Lung microvascular endothelial cell (primary cell): ENCODE measurements at regions not wholly inside any gene's neighbourhood (a gene's known extent, or its start where the extent isn't known, plus 50 kb on each side); places are given as distances from the start of the nearest gene placed in this dataset.

Source experiments
- DNase-seq, 2 donors: peaks; one replicate each; pipeline versions ENCODE4 v3.0.0 to v3.0.0-alpha.2; 2010; ENCODE audit warnings: low read depth in 2 of 2

DNA sequence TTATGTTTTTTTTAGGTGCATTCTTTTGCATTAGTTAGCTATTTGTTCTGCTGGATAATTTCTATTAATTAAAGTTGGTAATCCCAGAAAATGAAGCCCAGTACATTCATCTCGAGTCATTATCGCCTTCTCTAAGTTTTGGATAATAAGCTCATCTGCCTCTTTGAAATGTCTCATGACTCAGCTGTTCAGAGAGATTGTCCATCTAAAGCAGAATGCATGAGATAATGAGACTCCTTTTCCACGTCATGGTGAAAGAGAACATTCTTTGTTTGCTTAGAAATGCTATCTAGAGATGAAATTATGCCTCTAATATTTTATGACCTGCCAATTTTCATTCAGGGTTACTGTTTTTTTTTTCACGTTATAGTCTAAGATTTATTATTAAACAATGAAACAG lies 374.7 kb upstream of the GOLIM4 start:
- no peak for DNase-seq

DNA sequence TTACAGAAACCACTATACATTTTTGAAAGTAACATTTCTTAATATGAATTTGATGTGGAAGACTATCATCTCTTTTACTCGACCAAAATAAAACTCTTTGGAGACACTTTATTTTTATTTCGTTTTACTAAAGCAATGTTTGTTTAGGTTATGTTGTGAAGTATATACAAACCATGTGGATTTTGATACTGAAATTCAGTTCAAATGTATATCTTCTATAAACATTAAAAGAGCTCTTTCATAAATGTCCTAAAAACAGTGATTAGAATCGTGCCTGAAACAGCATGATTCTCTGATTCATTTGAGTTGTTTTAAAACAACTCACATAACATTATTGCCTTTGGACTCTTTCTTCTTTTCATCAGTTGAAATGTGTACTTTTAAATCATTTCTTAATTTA lies 373.7 kb upstream of the GOLIM4 start:
- no peak for DNase-seq

DNA sequence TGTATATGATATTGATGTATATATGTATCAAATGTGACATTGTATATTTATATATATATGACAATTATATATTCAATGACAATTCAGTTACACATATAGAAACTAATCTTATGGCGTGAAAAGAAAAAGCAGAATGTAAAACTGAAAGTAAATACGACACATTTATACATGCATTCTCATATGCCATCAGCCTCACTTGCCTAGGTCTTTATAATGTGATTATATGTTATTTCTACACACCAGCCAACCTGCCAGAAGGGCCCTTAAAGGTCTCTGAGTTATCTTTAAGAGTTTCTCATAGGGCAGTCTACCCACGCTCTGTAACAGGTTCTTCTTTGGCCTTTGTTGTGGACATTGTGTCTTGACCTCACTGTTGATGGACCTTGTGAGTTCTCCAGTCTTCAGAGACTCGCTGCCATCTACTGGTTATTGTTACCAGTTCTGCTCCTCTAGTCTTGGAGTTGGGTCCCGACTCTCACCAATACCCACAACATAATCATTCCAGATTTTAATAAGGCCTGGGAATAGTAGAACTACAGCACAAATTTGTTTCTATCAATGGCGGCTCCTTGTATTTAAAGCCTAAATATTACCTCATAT lies 371.5 kb upstream of the GOLIM4 start:
- DNase-seq, result peak in 1 of 2 donors; percentile 6

DNA sequence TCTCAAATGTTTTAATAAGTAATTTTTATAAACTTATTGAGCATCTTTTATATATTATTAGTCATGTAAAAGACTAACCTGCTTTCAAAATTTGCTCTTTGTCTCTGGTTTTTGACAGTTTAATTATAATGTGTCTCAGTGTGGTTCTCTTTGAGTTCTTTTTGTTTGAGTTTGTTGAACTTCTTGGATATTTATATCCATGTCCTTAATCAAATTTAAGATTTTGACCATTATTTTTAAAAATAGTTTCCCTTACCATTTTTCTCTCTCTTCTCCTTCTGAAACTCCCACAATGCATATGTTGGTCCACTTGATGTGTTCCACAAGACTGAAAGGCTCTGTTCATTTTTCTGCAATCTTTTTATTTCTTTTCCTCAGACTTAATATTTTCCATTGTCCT lies 366.1 kb upstream of the GOLIM4 start:
- DNase-seq, result no peak

DNA sequence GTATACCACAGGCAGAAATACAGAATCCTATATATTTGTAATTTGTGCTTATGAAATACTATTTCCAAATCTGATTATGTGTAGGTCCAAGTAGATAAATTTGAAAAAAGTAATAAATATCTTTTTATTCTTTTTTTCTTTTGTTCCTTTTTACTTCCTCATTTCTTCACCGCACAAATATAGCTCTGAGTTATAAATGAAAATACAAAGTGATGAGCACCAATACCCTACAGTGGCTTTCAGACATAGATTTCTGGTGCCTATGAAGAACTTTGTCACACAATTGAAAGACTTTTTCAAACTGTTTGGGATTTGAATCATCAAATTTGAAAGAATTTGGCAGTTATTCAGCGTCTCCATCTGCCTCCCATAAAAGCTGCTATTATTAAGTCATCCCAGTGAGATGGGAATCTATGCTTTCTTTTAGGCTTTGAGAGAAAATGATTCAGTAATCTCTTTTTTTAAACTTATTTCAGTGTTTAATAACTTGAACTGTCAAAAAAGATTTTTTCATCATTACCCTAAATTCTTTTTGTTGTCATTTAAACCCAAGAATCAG lies 363.6 kb upstream of the GOLIM4 start:
- no peak for DNase-seq

DNA sequence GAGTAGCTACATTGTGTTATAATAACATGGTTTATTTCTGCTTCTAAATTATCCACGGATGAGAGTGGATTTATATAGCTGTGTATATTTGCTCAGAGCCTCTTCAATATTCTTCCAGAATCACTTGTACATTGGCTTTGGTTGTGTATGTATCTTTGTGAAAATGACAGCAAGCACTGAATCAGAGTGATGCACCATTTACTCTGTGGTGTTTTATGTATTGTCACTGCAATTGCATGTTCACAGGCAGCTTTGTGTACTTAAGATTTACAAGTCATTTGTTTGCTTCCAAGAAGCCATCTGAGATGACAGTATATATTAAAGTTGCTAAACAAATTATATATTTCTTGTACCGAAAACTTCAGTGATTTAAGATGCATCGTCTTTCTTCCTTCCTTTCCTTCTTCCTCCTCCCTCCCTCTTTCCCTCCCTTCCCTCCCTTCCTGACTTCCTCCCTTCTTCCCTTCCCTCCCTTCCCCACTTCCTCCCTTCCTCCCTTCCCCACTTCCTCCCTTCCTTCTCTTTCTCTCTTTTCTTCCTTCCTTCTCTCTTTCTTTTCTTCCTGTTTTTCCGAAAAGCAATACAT lies 362.3 kb upstream of the GOLIM4 start:
- no peak for DNase-seq

DNA sequence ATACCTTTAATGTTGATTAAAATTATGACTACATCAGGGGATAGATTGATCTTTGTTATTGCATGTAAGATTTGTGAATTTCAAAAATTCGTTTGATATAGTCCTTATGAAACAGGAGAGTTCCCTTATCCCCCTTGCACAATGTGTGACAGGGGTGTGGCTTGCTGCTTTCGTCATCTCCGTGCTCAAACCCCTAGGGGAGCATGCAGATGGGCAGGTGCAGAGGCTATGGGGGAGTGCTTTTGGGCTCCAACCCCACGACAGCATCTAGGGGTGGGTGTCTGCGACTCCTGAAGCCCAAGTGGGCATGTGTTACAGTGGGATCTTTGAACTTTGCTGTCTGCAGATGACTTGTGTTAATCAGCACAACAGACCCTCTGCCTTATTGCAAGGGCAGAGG lies 360.1 kb upstream of the GOLIM4 start:
- DNase-seq, result no peak

DNA sequence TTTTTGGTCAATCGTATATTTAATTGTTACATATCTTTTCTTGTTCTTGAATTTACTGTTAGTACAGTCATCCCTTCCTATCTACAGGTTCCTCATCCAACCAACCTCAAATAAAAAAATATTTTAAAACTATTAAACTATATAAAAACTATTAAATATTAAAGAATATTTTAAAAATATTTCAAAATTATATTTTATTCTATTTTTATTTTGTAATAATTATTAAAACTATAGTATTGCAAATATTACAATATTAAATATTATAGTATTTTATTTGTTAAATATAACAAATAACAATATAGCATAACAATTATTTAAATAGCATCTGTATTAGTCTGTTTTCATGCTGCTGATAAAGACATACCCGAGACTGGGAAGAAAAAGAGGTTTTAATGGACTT lies 357.9 kb upstream of the GOLIM4 start:
- DNase-seq, result no peak

DNA sequence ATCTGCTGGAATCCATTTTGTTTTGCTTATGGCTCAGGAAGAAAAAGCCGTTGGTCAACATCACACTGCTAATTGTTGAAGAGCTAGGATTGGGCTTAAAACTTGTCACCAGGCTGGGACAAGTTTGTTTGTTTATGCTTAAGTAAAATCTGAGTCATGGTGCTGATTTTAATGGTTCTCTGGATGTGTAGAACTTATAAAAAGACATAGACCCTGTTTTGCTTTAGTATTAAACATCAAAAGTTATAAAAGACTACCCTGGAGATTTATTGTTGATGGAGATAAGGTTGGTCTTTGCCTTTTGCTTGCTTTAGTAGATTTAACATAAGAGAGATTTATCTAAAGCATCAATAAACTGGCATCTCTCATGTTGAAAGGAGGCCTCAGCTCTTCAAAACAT lies 348.2 kb upstream of the GOLIM4 start:
- no peak for DNase-seq

DNA sequence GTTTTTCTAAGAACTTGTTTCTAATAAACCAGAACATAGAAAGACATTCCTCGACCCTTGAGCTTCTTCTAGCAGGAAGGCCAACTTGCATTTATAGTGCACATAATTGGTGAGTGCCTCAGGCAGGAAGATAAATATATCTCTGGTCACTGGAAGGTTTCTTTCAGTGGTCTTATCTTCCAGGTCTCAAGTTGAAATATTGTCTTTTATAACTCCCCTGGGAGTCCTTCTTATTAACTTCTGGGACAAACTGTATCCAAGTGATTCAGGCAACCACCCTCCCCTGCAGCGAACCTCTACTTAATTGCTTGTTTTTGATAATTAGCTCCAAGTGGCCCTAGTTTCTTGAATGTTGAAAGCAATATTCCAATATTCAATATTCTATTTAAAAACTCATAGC lies 346.8 kb upstream of the GOLIM4 start:
- DNase-seq, result no peak

DNA sequence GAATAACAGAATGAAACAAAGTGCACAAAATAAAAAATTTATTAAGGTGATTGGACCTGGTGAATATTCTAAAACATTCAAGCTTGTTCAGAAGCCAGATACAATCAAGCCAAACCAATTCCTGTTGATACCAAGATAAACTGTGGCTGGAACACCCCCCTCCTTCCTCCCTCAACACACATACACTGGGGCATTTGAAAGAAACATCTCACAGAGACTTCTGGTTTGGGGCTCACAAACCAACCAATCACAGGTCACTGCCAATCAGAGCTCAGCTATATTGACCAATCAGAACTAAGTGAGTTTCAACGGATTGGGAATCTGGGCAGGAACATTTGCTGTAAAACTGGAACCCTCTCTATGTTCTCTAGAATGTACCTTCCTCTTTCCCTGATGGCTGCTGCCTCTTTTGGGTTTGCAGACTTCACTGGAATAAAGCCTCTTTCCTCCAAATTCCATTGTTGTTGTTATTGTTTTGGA lies 340.6 kb upstream of the GOLIM4 start:
- no peak for DNase-seq

DNA sequence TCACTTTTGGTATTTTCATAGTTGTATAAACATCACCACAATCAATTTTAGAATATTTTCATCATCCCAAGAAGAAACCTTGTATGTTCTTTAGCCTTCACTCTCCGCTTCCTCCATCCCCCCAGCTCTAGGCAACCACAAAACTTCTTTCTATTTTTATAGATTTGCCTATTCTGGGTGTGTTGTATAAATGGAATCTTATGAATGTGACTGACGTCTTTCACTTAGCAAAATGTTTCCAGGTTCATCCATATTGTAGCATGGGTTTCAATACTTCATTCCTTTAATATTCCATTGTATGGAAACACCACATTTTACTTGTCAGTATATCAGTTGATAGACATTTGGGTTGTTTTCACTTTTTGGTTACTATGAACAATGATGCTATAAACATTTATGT lies 335.8 kb upstream of the GOLIM4 start:
- DNase-seq, result no peak

DNA sequence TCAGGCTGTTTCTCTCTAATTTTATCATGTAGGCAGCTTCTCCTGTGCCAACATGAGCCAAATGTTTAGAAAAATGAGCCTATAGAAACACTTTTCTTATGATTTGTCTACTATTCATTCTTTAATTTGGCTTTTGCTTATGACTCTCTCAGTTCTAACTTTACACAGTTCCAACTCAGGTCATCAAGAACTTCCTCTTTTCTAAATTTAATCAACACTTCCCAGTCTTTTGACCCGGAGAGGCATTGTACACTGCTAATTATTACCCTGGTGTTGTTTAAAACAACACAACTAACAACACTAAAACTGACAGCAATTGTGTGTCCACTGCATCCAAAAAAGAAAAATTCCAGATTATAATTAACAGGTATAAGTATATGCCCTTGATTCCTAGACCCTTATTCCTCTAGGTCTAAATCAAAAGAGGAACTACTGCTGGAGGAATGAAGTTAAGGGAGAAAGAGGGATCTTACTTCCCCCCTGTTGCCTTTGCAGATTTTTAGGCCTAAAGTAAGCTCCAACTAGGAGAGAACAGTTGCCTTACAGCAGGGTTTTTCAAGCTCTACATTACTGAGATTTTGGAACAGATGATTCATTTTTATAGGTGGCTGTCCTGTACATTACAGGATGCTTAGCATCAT lies 332.2 kb upstream of the GOLIM4 start:
- no peak for DNase-seq

DNA sequence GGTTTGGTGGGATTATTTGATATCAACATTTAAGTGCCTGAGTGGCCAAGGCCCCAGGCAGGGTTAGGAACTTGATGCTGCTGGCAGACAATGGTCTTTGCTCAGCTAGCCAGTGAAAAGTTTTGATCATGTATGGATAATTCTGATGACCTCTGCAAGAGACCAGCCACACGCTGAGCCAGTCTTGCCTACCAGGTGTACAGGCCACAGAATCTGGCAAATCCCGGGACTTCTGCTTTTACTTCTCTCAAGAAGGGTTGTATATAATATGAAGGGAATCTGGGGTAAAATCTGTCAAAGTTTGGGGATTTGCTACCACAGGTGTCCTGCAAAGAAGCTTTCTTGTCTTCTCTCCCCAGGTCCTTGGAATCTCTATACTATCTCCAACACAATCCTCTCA lies 331.4 kb upstream of the GOLIM4 start:
- DNase-seq, result no peak

DNA sequence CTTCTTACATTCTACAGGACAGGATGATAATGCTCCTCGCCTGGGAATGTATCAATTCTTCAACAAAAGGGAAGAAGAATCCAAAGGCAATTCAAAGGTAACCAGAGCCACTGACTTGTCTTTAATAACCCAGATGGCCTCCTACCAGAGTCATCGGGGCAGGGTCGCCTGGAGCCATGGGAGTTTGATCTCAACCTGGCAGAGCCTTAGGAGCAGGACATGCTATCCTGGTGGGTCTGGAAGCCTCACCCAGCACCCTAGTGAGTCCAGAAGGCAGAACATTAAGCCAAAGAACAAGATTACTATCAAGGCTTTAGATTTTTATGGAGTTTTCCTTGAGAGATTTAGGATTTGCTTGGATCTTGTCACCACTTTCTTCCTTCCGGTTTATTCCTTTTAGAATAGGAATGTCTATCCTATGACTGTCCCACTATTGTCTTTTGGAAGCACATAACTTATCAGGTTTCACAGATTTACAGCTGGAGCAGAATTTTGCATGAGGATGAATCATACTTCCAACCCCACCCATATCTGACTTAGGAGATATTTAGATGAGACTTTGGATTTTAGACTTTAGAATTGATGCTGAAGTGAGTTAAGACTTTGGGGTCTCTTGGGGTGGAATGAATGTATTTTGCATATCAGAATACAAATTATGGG lies 330.3 kb upstream of the GOLIM4 start:
- no peak for DNase-seq

DNA sequence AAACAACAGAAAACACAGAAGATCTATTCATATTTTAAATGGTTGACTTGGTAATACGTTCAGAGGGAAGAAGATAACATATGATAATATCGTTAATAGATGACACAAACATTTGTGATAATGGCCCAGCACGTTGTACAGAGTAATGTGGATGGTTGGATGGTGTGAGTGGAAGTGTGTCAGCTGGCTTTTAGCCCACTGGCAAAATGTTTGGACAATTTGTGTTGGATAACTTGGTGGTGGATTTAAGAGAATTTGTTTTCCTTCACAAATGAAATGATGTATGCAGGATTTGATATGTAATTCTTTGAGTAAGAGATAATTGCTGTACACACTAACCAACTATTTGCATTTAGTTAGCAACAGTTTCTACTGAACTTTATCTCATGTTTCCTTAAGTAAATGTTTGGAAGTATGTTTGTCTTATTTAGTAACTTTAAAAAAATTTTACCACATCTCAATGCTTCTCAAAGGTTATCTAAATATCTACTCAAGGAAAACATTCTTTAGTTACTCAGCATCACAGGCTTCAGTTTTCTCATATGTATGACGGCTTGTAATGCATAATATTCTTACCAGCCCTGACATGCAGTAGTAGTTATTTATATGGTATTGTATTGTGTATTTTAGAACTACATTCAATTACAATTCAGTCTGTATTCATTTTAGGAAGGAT lies 328.5 kb upstream of the GOLIM4 start:
- no peak for DNase-seq

DNA sequence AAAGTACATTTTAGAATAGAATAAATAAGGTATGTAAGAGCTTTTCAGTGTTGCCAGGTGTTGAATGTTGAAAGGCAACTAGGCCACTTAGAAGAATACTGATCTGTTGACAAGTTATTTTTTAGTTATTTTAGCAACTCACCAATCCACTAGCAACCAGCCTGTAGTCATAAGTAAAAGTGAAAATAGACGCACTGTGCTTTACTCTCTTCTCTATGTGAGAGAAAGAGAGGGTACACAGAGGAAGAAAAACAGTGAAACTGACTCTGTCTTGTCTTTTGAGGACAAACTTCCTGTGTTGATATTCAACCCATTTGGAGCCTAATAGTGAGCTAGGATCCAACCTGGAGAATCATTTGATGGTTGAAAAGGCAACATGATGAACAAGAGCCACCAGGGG lies 327.1 kb upstream of the GOLIM4 start:
- no peak for DNase-seq

DNA sequence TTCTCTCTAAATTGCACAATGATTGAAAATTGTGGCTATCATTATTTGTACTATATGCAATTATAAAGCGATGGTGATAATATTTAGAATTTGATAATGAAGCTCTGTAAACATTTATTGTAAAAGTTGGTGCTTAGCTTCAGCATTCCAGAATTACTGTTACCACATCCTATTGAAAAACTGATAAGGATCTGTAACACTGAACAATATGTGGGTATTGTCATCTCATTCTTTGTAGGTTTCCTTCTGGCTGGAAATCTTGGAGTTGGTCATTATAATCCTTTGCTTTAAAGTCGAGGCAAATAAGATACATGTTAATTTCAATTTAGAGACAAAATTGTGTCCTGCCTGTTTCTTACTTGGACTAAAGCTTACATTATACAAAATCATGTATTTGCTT lies 323.4 kb upstream of the GOLIM4 start:
- DNase-seq, result no peak

DNA sequence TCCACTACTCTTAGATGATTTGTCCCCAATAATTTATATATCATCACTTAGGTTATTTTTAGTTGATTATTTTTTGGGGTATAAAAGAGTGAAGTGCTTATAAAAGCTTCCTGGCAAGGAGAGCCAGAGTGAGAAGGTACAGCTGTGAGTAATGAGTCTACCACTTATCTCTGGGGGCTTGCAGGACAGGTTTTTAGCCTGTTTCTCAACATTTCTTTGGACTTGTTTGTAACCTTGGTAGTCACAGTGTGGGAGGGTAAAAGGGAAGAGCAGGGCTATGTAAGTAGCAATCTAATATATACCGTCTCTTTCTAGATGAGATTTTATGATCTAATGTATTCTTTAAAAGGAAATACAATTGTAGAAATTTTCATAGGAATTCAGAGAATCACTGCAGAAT lies 321.3 kb upstream of the GOLIM4 start:
- DNase-seq, result no peak

DNA sequence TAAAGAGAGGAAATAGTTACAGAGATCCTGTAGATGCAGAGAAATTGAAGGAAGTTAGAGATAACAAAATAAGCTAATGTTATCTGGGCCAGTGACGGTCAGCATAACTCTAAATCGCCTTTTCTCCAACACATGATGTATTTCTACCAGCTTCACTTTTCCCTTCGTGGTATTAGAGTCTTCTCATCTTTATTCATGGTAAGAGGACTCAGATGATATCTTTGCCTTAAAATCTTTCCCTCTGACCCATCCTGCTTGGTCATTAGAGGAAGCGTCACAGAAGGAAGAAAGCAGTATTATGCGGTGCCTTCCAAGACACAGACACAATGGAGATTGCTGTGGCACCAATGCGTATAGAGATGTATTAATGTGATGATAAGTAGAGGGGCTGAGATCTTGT lies 320.7 kb upstream of the GOLIM4 start:
- no peak for DNase-seq

DNA sequence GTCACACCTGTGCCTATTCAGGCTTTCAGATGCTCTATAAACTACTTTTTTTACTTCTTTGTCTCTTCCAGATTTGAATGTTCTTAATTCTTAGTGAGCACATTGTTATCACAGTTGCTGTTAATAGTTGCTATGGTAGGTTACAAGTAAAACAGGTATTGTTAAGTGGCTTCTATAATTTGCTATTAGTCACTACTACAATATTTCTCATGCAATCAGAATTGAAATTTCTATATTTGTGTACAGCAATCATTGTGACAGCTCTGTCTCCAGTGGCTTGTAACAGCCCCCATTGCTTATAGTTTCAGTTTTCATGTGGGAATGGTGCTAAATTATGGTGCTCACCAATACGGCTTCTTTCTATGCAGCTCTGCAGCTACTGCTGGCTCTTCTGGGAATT lies 318.4 kb upstream of the GOLIM4 start:
- DNase-seq, result no peak

DNA sequence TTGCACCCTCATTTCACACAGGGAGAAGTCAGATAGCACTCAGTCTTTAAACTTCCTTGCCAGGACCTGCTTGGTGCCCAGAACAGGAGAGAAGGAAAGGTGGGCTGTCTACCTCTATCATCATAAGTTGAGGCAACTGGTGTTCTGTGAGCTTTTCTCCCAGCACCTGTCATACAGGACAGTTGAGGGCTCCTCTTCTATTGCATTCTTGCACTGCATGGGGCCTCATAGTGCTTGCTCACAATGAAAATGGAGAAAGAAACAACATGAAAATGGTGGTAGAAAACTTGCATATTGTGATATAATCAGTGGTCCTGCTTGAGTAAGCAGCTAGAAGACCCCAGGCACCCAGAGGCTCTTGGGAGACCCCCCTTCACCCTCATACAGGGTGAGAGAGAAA lies 311.7 kb upstream of the GOLIM4 start:
- DNase-seq, result no peak
